C4-2B (cell line): ENCODE measurements at regions not wholly inside any gene's neighbourhood (a gene's known extent, or its start where the extent isn't known, plus 50 kb on each side); places are given as distances from the start of the nearest gene placed in this dataset.

Source experiments
- CTCF ChIP-seq: fragments of 450-650 bp; conservative IDR thresholded peaks from 2 replicates; pipeline ENCODE4 v1.5.1; 2017; ENCODE audit warnings: mild to moderate bottlenecking
- ZFX ChIP-seq: fragments of 450-650 bp; IDR thresholded peaks from 2 replicates; pipeline ENCODE4 v1.6.1; 2017

- TF ChIP-seq CTCF (no peak), ZFX (no peak)
Observed at GRCh38 chr2:163541495-163541894, 194.3 kb downstream of the FIGN start.
